K562 (cell line): ENCODE measurements at regions not wholly inside any gene's neighbourhood (a gene's known extent, or its start where the extent isn't known, plus 50 kb on each side); places are given as distances from the start of the nearest gene placed in this dataset.

Source experiments
- CBX8 ChIP-seq: fragments of 200-600 bp; sonication (generic); IDR thresholded peaks from 2 replicates; pipeline ENCODE4 v1.6.1; 2012; ENCODE audit warnings: borderline replicate concordance, mixed run types, low read depth, mild to moderate bottlenecking, moderate library complexity, mixed read lengths, low read length, control low read depth, inconsistent platforms; ENCODE audit not compliant: poor library complexity, severe bottlenecking; ENCODE audit errors: extremely low read depth
- EP300 ChIP-seq: IDR thresholded peaks from 2 replicates; pipeline ENCODE4 v1.6.1; 2012; ENCODE audit warnings: low read length, improper control_type of control experiment
- FOXA1 ChIP-seq: fragments of 450-650 bp; IDR thresholded peaks from 2 replicates; pipeline ENCODE4 v1.6.1; 2016; ENCODE audit warnings: mild to moderate bottlenecking, borderline replicate concordance
- FOXP1 ChIP-seq: sonication (generic); formaldehyde crosslinking; IDR thresholded peaks from 2 replicates; pipeline ENCODE4 v1.8.0; 2022; ENCODE audit warnings: mild to moderate bottlenecking, missing genetic modification reagents
- NRF1 ChIP-seq, 2 experiments: fragments of 450-650 bp; IDR thresholded peaks in 1 of 2; conservative IDR thresholded peaks in 1 of 2; 2 replicates each; pipeline ENCODE4 v1.6.1; 2014; ENCODE audit warnings: mild to moderate bottlenecking in 2 of 2
- RNF2 ChIP-seq: sonication (generic); IDR thresholded peaks from 2 replicates; pipeline ENCODE4 v1.6.1; 2016
- XRCC4 ChIP-seq: IDR thresholded peaks from one replicate; pipeline ENCODE4 v1.6.1; 2011; ENCODE audit not compliant: insufficient read depth, insufficient read length; ENCODE audit errors: extremely low read depth
- ZNF146 ChIP-seq: IDR thresholded peaks from one replicate; pipeline ENCODE4 v1.6.1; 2018; ENCODE audit warnings: missing compliant biosample characterization; ENCODE audit not compliant: unreplicated experiment
- ZNF644 ChIP-seq: fragments of 200-800 bp; sonication (Bioruptor generic); IDR thresholded peaks from 2 replicates; pipeline ENCODE4 v1.6.1; 2016; ENCODE audit warnings: low read depth, missing genetic modification characterization, missing compliant biosample characterization
- ZNF695 ChIP-seq: fragments of 450-650 bp; formaldehyde crosslinking; IDR thresholded peaks from 2 replicates; pipeline ENCODE4 v1.4.0; 2020; ENCODE audit warnings: mild to moderate bottlenecking, moderate library complexity
- TF ChIP-seq, protein P1 (sequence below), 3 experiments: IDR thresholded peaks in 2 of 3; conservative IDR thresholded peaks in 1 of 3; 2 replicates each; pipeline ENCODE4 v1.5.1; 2011 to 2012; ENCODE audit warnings: low read length in 3 of 3, mild to moderate bottlenecking in 3 of 3, control low read depth in 2 of 3, improper control_type of control experiment in 1 of 3, inconsistent platforms in 1 of 3, low read depth in 1 of 3, mixed read lengths in 1 of 3, moderate library complexity in 1 of 3; ENCODE audit not compliant: insufficient read depth in 2 of 3
- TF ChIP-seq, protein P2 (sequence below): fragments of 250-450 bp; sonication (Bioruptor Pico); IDR thresholded peaks from 2 replicates; pipeline ENCODE4 v1.6.1; 2021; ENCODE audit warnings: mild to moderate bottlenecking
- TF ChIP-seq, protein P3 (sequence below), 2 experiments: fragments of 450-650 bp; IDR thresholded peaks; 2 replicates each; pipeline ENCODE4 v1.6.1; 2016
- TF ChIP-seq, protein P4 (sequence below): fragments of 250-450 bp; sonication (Bioruptor Pico); IDR thresholded peaks from 2 replicates; pipeline ENCODE4 v1.8.0; 2021; ENCODE audit warnings: moderate library complexity, mild to moderate bottlenecking, inconsistent platforms

DNA sequence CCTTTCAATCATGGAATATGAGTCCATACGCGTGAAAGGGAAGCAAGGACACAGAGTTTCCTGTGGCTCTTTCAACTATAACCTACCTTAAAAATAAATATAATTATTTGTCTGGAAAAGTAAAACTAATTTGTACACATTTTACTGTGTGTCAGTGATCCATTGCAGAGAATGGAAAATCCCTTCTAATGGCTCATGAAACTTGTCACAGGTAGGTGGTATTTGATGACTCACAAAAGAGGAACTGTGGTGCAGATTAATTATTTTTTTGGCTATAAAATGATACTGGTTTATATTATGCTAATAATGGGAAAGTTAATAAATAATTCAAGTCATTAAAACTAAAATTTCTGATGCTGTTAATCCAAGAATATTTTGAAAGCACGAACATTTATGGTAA is 792.2 kb downstream of the METTL15 start:
- TF ChIP-seq, protein P1, sequence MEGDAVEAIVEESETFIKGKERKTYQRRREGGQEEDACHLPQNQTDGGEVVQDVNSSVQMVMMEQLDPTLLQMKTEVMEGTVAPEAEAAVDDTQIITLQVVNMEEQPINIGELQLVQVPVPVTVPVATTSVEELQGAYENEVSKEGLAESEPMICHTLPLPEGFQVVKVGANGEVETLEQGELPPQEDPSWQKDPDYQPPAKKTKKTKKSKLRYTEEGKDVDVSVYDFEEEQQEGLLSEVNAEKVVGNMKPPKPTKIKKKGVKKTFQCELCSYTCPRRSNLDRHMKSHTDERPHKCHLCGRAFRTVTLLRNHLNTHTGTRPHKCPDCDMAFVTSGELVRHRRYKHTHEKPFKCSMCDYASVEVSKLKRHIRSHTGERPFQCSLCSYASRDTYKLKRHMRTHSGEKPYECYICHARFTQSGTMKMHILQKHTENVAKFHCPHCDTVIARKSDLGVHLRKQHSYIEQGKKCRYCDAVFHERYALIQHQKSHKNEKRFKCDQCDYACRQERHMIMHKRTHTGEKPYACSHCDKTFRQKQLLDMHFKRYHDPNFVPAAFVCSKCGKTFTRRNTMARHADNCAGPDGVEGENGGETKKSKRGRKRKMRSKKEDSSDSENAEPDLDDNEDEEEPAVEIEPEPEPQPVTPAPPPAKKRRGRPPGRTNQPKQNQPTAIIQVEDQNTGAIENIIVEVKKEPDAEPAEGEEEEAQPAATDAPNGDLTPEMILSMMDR (IDR thresholded peaks at IDR 0.05 in 2 of 3, conservative IDR thresholded peaks at IDR 0.05 in 1 of 3; ENCODE audit: insufficient read depth in 2 of 3, low read depth in 1 of 3, low read length in 3 of 3), result no peak
- TF ChIP-seq EP300, result no peak
- no peak for TF ChIP-seq ZNF644
- no peak for TF ChIP-seq FOXP1 (CRISPR knock-in tag)
- TF ChIP-seq ZNF695 (CRISPR knock-in tag), result no peak
- TF ChIP-seq, protein P2, sequence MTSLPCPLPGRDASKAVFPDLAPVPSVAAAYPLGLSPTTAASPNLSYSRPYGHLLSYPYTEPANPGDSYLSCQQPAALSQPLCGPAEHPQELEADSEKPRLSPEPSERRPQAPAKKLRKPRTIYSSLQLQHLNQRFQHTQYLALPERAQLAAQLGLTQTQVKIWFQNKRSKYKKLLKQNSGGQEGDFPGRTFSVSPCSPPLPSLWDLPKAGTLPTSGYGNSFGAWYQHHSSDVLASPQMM, result no peak
- no peak for TF ChIP-seq XRCC4
- no peak for TF ChIP-seq ZNF146 (CRISPR knock-in tag)
- TF ChIP-seq NRF1 (conservative IDR thresholded peaks at IDR 0.05 in 1 of 2, IDR thresholded peaks at IDR 0.05 in 1 of 2), result no peak
- TF ChIP-seq RNF2, result no peak
- no peak for TF ChIP-seq FOXA1
- TF ChIP-seq, protein P3, sequence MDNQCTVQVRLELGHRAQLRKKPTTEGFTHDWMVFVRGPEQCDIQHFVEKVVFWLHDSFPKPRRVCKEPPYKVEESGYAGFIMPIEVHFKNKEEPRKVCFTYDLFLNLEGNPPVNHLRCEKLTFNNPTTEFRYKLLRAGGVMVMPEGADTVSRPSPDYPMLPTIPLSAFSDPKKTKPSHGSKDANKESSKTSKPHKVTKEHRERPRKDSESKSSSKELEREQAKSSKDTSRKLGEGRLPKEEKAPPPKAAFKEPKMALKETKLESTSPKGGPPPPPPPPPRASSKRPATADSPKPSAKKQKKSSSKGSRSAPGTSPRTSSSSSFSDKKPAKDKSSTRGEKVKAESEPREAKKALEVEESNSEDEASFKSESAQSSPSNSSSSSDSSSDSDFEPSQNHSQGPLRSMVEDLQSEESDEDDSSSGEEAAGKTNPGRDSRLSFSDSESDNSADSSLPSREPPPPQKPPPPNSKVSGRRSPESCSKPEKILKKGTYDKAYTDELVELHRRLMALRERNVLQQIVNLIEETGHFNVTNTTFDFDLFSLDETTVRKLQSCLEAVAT (IDR thresholded peaks at IDR 0.05), result no peak
- no peak for TF ChIP-seq CBX8
- TF ChIP-seq, protein P4, sequence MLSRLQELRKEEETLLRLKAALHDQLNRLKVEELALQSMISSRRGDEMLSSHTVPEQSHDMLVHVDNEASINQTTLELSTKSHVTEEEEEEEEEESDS (CRISPR knock-in tag), result no peak
